AG20443 (cell line): ENCODE measurements at regions not wholly inside any gene's neighbourhood (a gene's known extent, or its start where the extent isn't known, plus 50 kb on each side); places are given as distances from the start of the nearest gene placed in this dataset.

ENCODE experiments used
- DNase-seq: peaks from one replicate; pipeline ENCODE4 v3.0.0; 2012; ENCODE audit warnings: low spot score, mixed read lengths

- no peak for DNase-seq
Measured at GRCh38 chr3:115470254-115470653, 153.1 kb upstream of the GAP43 start.

GRCh38 chr3:115475178-115476041 lies 147.9 kb upstream of the GAP43 start:
- DNase-seq, result no peak

GRCh38 chr3:115476472-115476871 lies 146.8 kb upstream of the GAP43 start:
- DNase-seq, result no peak

DNA sequence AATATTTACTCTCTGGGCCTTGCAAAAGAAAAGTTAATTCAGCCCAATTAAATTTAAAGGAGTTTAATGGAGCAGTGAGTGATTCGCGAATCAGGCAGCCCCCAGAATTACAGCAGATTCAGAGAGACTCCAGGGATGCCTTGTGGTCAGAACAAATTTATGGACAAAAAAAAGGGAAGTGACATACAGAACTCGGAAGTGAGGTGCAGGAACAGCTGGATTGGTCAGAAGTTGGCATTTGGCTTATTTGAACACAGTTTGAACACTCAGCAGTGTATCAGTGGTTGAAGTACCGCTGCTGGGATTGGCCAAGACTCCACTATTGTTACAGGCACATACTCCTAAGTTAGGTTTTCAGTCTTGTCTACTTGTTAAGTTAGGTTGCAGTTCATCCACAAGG lies 145.0 kb upstream of the GAP43 start:
- no peak for DNase-seq

- DNase-seq, result no peak
Measured at GRCh38 chr3:115486880-115487279, 136.4 kb upstream of the GAP43 start.

GRCh38 chr3:115487968-115488367 lies 135.3 kb upstream of the GAP43 start:
- DNase-seq, result no peak

DNA sequence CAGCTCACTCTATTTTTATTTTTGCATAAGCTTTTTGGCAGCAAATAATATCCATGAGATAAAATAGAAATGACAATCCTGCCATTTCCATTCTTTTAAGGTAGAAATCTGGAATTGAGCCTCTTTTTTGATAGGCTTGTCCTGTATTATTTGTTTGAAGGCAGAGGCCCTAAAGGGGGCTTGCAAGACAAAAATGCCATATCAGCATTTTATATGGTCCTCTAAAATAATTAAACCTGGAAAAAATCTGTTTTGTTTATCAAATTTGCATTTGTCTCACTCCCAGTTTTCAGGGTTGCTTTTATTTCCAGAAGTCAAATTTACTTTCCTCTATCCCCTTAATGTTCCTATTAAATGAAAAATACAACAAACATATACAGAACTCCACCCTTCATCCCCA lies 134.9 kb upstream of the GAP43 start:
- no peak for DNase-seq

DNA sequence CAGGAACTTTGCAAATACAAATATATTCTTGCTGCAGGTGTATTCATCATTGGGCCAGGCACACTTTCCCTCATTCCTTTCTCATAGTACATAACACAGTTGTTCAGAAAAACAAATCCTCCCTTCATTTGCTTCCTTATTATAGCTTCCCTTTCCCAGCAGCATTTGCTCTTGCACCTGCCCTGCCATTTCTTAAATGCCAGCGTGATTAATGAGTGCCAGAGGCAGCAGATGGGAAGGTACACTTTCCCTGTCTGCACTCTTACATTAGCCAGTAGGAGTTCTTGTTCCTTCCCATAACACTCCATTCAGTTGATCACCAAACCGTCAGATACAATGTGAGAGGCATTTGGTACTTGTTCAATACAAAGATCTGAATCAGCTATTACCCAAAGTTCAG lies 128.5 kb upstream of the GAP43 start:
- DNase-seq, result no peak

GRCh38 chr3:115498421-115498820 lies 124.9 kb upstream of the GAP43 start:
- no peak for DNase-seq

GRCh38 chr3:115498898-115499297 lies 124.4 kb upstream of the GAP43 start:
- DNase-seq, result no peak

GRCh38 chr3:115499666-115500065 lies 123.6 kb upstream of the GAP43 start:
- no peak for DNase-seq

- no peak for DNase-seq
Measured at GRCh38 chr3:115500795-115501194, 122.5 kb upstream of the GAP43 start.

DNA sequence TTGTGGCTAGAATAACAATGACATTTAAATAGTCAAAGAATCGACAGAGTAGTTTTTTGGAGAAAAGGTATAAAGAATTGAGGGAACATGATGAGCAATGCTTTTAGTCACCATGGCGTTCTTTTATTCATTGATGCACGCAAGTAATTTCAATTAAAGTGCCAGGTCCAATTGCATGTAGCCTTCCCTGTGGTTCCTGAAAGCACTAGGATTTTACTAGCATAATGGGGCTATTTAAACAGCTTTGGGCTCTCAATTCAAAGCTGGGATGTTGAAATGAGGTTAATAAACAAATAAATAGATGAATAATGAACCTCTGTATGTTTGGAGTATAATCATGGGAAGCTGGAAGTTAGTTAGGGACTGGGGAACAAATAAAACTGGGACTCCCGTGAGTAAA lies 121.2 kb upstream of the GAP43 start:
- DNase-seq, result no peak

DNA sequence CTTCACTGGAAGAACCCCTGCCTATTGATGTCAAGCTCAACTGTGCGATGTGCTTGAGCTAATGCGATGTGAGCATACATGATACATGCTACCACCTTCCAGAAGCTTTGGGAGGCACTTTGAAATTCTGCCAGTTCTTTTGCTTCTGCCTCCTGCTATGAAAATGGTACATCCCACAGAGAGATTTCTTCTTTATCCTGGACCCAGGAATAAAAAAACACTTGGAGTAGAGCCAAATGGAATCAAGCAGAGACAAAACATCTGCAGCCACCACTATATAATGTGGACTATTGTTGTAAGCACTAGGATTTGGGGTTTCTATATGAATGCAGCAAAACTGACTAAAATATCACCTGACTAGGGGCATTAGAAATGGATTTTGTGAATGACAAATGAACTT lies 119.9 kb upstream of the GAP43 start:
- DNase-seq, result no peak

GRCh38 chr3:115508562-115508961 lies 114.7 kb upstream of the GAP43 start:
- no peak for DNase-seq

DNA sequence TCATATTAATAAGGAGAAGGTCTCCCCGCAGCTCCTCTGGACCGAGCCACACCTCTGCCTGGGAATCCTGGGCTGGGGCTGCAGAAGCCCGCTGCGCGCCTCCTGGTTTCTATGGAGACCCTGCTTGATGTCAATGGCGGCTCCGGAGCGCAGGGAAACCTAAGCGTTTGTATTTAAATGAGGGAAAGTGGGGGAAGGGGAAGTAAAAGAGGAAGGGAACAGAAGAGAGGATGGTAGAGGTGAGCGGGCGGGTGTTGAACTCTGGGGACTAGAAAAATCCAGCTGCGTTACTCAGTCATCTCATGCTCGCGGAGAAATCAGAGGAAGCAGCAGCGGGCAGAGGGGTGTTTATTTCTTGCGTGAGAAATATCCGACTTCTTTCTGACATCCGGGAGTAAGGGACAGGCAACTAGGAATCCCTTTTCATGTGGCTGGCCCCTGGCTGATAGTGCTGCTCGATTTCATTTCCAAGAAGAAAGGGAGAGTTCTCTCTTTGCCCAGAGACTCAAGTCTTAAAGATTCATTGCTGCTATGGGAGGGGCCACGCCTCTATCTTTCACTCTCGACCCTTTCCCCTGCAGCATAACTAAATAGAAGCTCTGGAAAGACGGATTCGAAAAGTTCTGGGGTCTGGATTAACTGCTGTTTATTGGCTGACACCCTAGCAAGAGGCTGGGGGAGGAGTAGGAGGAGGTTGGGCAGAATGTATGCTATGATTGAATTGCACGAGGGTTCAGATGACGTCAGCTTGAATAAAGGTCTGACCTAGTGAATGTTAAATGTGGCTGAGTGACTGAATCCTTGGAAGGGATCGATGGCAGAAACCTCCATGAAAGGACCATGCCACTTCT lies 110.5 kb upstream of the GAP43 start:
- peak; percentile 42 for DNase-seq

GRCh38 chr3:115513416-115513800 lies 109.9 kb upstream of the GAP43 start:
- no peak for DNase-seq

- no peak for DNase-seq
Measured at GRCh38 chr3:115517457-115518050, 105.8 kb upstream of the GAP43 start.

DNA sequence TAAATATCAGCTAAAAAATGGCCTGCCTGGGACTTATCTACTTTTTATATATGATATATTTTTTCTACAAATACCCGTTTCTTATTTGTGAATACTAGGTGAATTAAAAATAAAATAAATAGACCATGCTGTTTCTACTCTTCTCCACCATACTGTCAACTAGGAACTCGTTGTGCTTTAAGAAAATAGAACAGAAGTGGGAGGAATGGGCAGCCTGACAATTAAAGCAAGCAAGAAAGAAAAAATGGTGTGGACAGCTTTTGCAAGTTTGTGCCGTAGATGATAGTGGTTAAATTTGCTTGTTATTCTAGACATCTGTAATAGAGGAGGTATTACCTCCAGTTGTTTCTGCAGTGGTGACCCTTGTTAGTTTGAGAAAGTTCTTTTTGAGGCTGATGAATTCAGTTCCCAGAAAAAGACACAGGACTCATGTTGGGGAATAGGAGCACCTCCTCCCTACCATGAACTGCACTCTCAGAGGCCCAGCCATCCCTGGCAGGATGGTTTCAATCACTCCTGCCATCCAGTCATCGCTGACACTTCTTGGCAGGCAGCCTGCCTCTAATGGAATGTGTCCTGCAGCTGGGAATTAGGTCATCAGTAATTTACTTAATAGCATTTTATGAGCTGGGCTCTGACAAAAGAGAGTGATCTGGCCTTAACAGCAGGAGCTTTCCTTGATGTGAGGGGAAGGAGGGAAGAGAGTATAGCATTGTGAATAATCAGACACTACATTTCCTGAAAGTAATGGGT lies 105.0 kb upstream of the GAP43 start:
- peak; percentile 77 for DNase-seq

GRCh38 chr3:115520241-115520640 lies 103.1 kb upstream of the GAP43 start:
- no peak for DNase-seq

DNA sequence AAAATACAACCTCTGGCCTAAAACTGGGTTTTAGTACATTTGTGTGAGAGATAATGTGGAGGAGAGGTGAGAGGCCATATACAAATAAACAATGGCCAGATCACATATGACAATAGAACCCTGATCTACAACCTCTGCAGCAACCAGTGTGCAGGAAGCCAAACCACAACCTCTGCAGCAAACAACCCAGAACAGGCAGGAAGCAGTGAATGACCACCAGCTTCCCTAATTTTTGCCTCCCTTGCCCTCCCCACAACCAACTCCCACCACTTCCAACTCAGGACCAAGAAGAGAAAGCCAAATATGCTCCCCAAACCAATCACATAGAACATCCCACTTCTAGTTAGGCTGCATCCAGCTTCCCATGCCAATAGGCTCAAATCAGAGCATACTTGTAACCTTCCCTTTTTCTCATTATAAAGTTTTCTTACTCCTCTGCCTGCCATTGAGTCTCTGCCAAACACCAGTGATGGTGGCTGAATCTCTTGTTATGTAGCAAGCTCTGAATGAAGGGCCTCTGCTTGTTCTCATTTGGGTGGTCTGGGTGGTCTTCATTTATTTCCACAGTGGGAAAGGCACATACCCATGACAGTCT lies 102.6 kb upstream of the GAP43 start:
- DNase-seq, result no peak

- DNase-seq, result no peak
Measured at GRCh38 chr3:115523458-115523857, 99.9 kb upstream of the GAP43 start.
